ENCODE measurements at regions not wholly inside any gene's neighbourhood (a gene's known extent, or its start where the extent isn't known, plus 50 kb on each side); places are given as distances from the start of the nearest gene placed in this dataset.
"Not testable (repeated sequence)": the region's sequence is repeated elsewhere in the genome, so short reads cannot be mapped to it uniquely, and the experiment has no call there.

GRCh38 chr19:14328406-14328805, 52.8 kb upstream of the ADGRE5 start:
- peaks cover 0 to 5% of the 10 kb centered on the region in 2 donors for H3K9me3 ChIP-seq (ENCODE audit: control insufficient read depth in 1 of 2, low read length in 2 of 2)
- H3K27me3 ChIP-seq (ENCODE audit: control insufficient read depth in 1 of 2, insufficient read depth in 2 of 2, low read length in 2 of 2) = no peaks in the 10 kb centered on the region
- no peaks in the 10 kb centered on the region for H3K4me1 ChIP-seq (ENCODE audit: control insufficient read depth in 1 of 2, insufficient read depth in 2 of 2, low read length in 2 of 2)
- no peak overlapping the region for H3K27ac ChIP-seq (ENCODE audit: low read depth, low read length)
- no peak overlapping the region for H3K9ac ChIP-seq (ENCODE audit: low read depth in 1 of 2, low read length in 2 of 2)
- no peaks in the 10 kb centered on the region for H3K36me3 ChIP-seq (ENCODE audit: control insufficient read depth in 1 of 2, insufficient read depth in 2 of 2, low read length in 2 of 2)
- no peak overlapping the region for H3K4me3 ChIP-seq (ENCODE audit: low read depth in 1 of 2, low read length in 2 of 2)

GRCh38 chr19:14327061-14327460, 54.2 kb upstream of the ADGRE5 start:
- not testable (repeated sequence) for H3K27ac ChIP-seq (ENCODE audit: low read depth, low read length); H3K27me3 ChIP-seq (ENCODE audit: control insufficient read depth in 1 of 2, insufficient read depth in 2 of 2, low read length in 2 of 2); H3K4me1 ChIP-seq (ENCODE audit: control insufficient read depth in 1 of 2, insufficient read depth in 2 of 2, low read length in 2 of 2); H3K4me3 ChIP-seq (ENCODE audit: low read depth in 1 of 2, low read length in 2 of 2); H3K36me3 ChIP-seq (ENCODE audit: control insufficient read depth in 1 of 2, insufficient read depth in 2 of 2, low read length in 2 of 2); H3K9ac ChIP-seq (ENCODE audit: low read depth in 1 of 2, low read length in 2 of 2); H3K9me3 ChIP-seq (ENCODE audit: control insufficient read depth in 1 of 2, low read length in 2 of 2)

GRCh38 chr19:14325863-14326262, 55.4 kb upstream of the ADGRE5 start:
- Histone ChIP-seq H3K36me3 (ENCODE audit: control insufficient read depth in 1 of 2, insufficient read depth in 2 of 2, low read length in 2 of 2) (no peaks in the 10 kb centered on the region), H3K27me3 (ENCODE audit: control insufficient read depth in 1 of 2, insufficient read depth in 2 of 2, low read length in 2 of 2) (no peaks in the 10 kb centered on the region), H3K9ac (ENCODE audit: low read depth in 1 of 2, low read length in 2 of 2) (no peak overlapping the region), H3K4me3 (ENCODE audit: low read depth in 1 of 2, low read length in 2 of 2) (no peak overlapping the region), H3K9me3 (ENCODE audit: control insufficient read depth in 1 of 2, low read length in 2 of 2) (peaks cover 0 to 5% of the 10 kb centered on the region in 2 donors), H3K27ac (ENCODE audit: low read depth, low read length) (no peak overlapping the region), H3K4me1 (ENCODE audit: control insufficient read depth in 1 of 2, insufficient read depth in 2 of 2, low read length in 2 of 2) (no peaks in the 10 kb centered on the region)

- H3K36me3 ChIP-seq (ENCODE audit: control insufficient read depth in 1 of 2, insufficient read depth in 2 of 2, low read length in 2 of 2) = no peaks in the 10 kb centered on the region
- H3K27ac ChIP-seq (ENCODE audit: low read depth, low read length) = no peak overlapping the region
- no peak overlapping the region for H3K9ac ChIP-seq (ENCODE audit: low read depth in 1 of 2, low read length in 2 of 2)
- H3K27me3 ChIP-seq (ENCODE audit: control insufficient read depth in 1 of 2, insufficient read depth in 2 of 2, low read length in 2 of 2) = no peaks in the 10 kb centered on the region
- peaks cover 0 to 5% of the 10 kb centered on the region in 2 donors for H3K9me3 ChIP-seq (ENCODE audit: control insufficient read depth in 1 of 2, low read length in 2 of 2)
- no peaks in the 10 kb centered on the region for H3K4me1 ChIP-seq (ENCODE audit: control insufficient read depth in 1 of 2, insufficient read depth in 2 of 2, low read length in 2 of 2)
- H3K4me3 ChIP-seq (ENCODE audit: low read depth in 1 of 2, low read length in 2 of 2) = no peak overlapping the region
Observed at GRCh38 chr19:14325134-14325533, 56.1 kb upstream of the ADGRE5 start.

- H3K9me3 ChIP-seq (ENCODE audit: control insufficient read depth in 1 of 2, low read length in 2 of 2) = peaks cover 0 to 5% of the 10 kb centered on the region in 2 donors
- no peak overlapping the region for H3K9ac ChIP-seq (ENCODE audit: low read depth in 1 of 2, low read length in 2 of 2)
- no peaks in the 10 kb centered on the region for H3K36me3 ChIP-seq (ENCODE audit: control insufficient read depth in 1 of 2, insufficient read depth in 2 of 2, low read length in 2 of 2)
- H3K4me3 ChIP-seq (ENCODE audit: low read depth in 1 of 2, low read length in 2 of 2) = no peak overlapping the region
- H3K27me3 ChIP-seq (ENCODE audit: control insufficient read depth in 1 of 2, insufficient read depth in 2 of 2, low read length in 2 of 2) = no peaks in the 10 kb centered on the region
- H3K4me1 ChIP-seq (ENCODE audit: control insufficient read depth in 1 of 2, insufficient read depth in 2 of 2, low read length in 2 of 2) = no peaks in the 10 kb centered on the region
- no peak overlapping the region for H3K27ac ChIP-seq (ENCODE audit: low read depth, low read length)
Observed at GRCh38 chr19:14322889-14323463, 58.3 kb upstream of the ADGRE5 start.

GRCh38 chr19:14320253-14320652, 61.0 kb upstream of the ADGRE5 start:
- Histone ChIP-seq H3K9me3 (ENCODE audit: control insufficient read depth in 1 of 2, low read length in 2 of 2) (peaks cover 0 to 3% of the 10 kb centered on the region in 2 donors), H3K9ac (ENCODE audit: low read depth in 1 of 2, low read length in 2 of 2) (no peak overlapping the region), H3K27me3 (ENCODE audit: control insufficient read depth in 1 of 2, insufficient read depth in 2 of 2, low read length in 2 of 2) (no peaks in the 10 kb centered on the region), H3K36me3 (ENCODE audit: control insufficient read depth in 1 of 2, insufficient read depth in 2 of 2, low read length in 2 of 2) (no peaks in the 10 kb centered on the region), H3K4me1 (ENCODE audit: control insufficient read depth in 1 of 2, insufficient read depth in 2 of 2, low read length in 2 of 2) (no peaks in the 10 kb centered on the region), H3K27ac (ENCODE audit: low read depth, low read length) (no peak overlapping the region), H3K4me3 (ENCODE audit: low read depth in 1 of 2, low read length in 2 of 2) (no peak overlapping the region)

GRCh38 chr19:14319720-14320119, 61.5 kb upstream of the ADGRE5 start:
- H3K4me1 ChIP-seq (ENCODE audit: control insufficient read depth in 1 of 2, insufficient read depth in 2 of 2, low read length in 2 of 2); H3K9me3 ChIP-seq (ENCODE audit: control insufficient read depth in 1 of 2, low read length in 2 of 2); H3K9ac ChIP-seq (ENCODE audit: low read depth in 1 of 2, low read length in 2 of 2); H3K27me3 ChIP-seq (ENCODE audit: control insufficient read depth in 1 of 2, insufficient read depth in 2 of 2, low read length in 2 of 2); H3K4me3 ChIP-seq (ENCODE audit: low read depth in 1 of 2, low read length in 2 of 2); H3K27ac ChIP-seq (ENCODE audit: low read depth, low read length); H3K36me3 ChIP-seq (ENCODE audit: control insufficient read depth in 1 of 2, insufficient read depth in 2 of 2, low read length in 2 of 2): not testable (repeated sequence)

GRCh38 chr19:14318873-14319272, 62.4 kb upstream of the ADGRE5 start:
- H3K27me3 ChIP-seq (ENCODE audit: control insufficient read depth in 1 of 2, insufficient read depth in 2 of 2, low read length in 2 of 2) = no peaks in the 10 kb centered on the region
- no peak overlapping the region for H3K27ac ChIP-seq (ENCODE audit: low read depth, low read length)
- no peak overlapping the region for H3K4me3 ChIP-seq (ENCODE audit: low read depth in 1 of 2, low read length in 2 of 2)
- no peaks in the 10 kb centered on the region for H3K9me3 ChIP-seq (ENCODE audit: control insufficient read depth in 1 of 2, low read length in 2 of 2)
- no peak overlapping the region for H3K9ac ChIP-seq (ENCODE audit: low read depth in 1 of 2, low read length in 2 of 2)
- H3K36me3 ChIP-seq (ENCODE audit: control insufficient read depth in 1 of 2, insufficient read depth in 2 of 2, low read length in 2 of 2) = no peaks in the 10 kb centered on the region
- no peaks in the 10 kb centered on the region for H3K4me1 ChIP-seq (ENCODE audit: control insufficient read depth in 1 of 2, insufficient read depth in 2 of 2, low read length in 2 of 2)

- Histone ChIP-seq H3K9me3 (ENCODE audit: control insufficient read depth in 1 of 2, low read length in 2 of 2) (no peaks in the 10 kb centered on the region), H3K4me1 (ENCODE audit: control insufficient read depth in 1 of 2, insufficient read depth in 2 of 2, low read length in 2 of 2) (no peaks in the 10 kb centered on the region), H3K9ac (ENCODE audit: low read depth in 1 of 2, low read length in 2 of 2) (no peak overlapping the region), H3K4me3 (ENCODE audit: low read depth in 1 of 2, low read length in 2 of 2) (no peak overlapping the region), H3K27ac (ENCODE audit: low read depth, low read length) (no peak overlapping the region), H3K27me3 (ENCODE audit: control insufficient read depth in 1 of 2, insufficient read depth in 2 of 2, low read length in 2 of 2) (no peaks in the 10 kb centered on the region), H3K36me3 (ENCODE audit: control insufficient read depth in 1 of 2, insufficient read depth in 2 of 2, low read length in 2 of 2) (no peaks in the 10 kb centered on the region)
Observed at GRCh38 chr19:14317157-14317556, 64.1 kb upstream of the ADGRE5 start.

GRCh38 chr19:14315433-14315832, 65.8 kb upstream of the ADGRE5 start:
- Histone ChIP-seq H3K9me3 (ENCODE audit: control insufficient read depth in 1 of 2, low read length in 2 of 2) (no peaks in the 10 kb centered on the region), H3K36me3 (ENCODE audit: control insufficient read depth in 1 of 2, insufficient read depth in 2 of 2, low read length in 2 of 2) (no peaks in the 10 kb centered on the region), H3K27me3 (ENCODE audit: control insufficient read depth in 1 of 2, insufficient read depth in 2 of 2, low read length in 2 of 2) (no peaks in the 10 kb centered on the region), H3K4me1 (ENCODE audit: control insufficient read depth in 1 of 2, insufficient read depth in 2 of 2, low read length in 2 of 2) (no peaks in the 10 kb centered on the region), H3K9ac (ENCODE audit: low read depth in 1 of 2, low read length in 2 of 2) (no peak overlapping the region), H3K27ac (ENCODE audit: low read depth, low read length) (no peak overlapping the region), H3K4me3 (ENCODE audit: low read depth in 1 of 2, low read length in 2 of 2) (no peak overlapping the region)

- no peak overlapping the region for H3K4me3 ChIP-seq (ENCODE audit: low read depth in 1 of 2, low read length in 2 of 2)
- no peaks in the 10 kb centered on the region for H3K36me3 ChIP-seq (ENCODE audit: control insufficient read depth in 1 of 2, insufficient read depth in 2 of 2, low read length in 2 of 2)
- no peaks in the 10 kb centered on the region for H3K9me3 ChIP-seq (ENCODE audit: control insufficient read depth in 1 of 2, low read length in 2 of 2)
- H3K27me3 ChIP-seq (ENCODE audit: control insufficient read depth in 1 of 2, insufficient read depth in 2 of 2, low read length in 2 of 2) = no peaks in the 10 kb centered on the region
- no peak overlapping the region for H3K9ac ChIP-seq (ENCODE audit: low read depth in 1 of 2, low read length in 2 of 2)
- no peak overlapping the region for H3K27ac ChIP-seq (ENCODE audit: low read depth, low read length)
- no peaks in the 10 kb centered on the region for H3K4me1 ChIP-seq (ENCODE audit: control insufficient read depth in 1 of 2, insufficient read depth in 2 of 2, low read length in 2 of 2)
Observed at GRCh38 chr19:14310055-14310454, 71.2 kb upstream of the ADGRE5 start.

Data from duodenal mucosa (tissue), 2 donors.